ENCODE measurements at regions not wholly inside any gene's neighbourhood (a gene's known extent, or its start where the extent isn't known, plus 50 kb on each side); places are given as distances from the start of the nearest gene placed in this dataset.

GRCh38 chr13:34628209-34628682, 313.8 kb upstream of the NBEA start:
- Histone ChIP-seq H3K27ac (no peak overlapping the region), H3K27me3 (no peaks in the 10 kb centered on the region), H3K4me3 (no peak overlapping the region), H3K4me1 (no peaks in the 10 kb centered on the region), H3K9me3 (no peaks in the 10 kb centered on the region), H3K36me3 (no peaks in the 10 kb centered on the region)
- DNase-seq (ENCODE audit: extremely low spot score in 2 of 2): no peak
- no peak for TF ChIP-seq POLR2AphosphoS5 (IDR thresholded peaks at IDR 0.05; ENCODE audit: insufficient read depth in 1 of 2, low read depth in 1 of 2)
- no peak for TF ChIP-seq POLR2A (IDR thresholded peaks at IDR 0.05)
- TF ChIP-seq, protein P1, sequence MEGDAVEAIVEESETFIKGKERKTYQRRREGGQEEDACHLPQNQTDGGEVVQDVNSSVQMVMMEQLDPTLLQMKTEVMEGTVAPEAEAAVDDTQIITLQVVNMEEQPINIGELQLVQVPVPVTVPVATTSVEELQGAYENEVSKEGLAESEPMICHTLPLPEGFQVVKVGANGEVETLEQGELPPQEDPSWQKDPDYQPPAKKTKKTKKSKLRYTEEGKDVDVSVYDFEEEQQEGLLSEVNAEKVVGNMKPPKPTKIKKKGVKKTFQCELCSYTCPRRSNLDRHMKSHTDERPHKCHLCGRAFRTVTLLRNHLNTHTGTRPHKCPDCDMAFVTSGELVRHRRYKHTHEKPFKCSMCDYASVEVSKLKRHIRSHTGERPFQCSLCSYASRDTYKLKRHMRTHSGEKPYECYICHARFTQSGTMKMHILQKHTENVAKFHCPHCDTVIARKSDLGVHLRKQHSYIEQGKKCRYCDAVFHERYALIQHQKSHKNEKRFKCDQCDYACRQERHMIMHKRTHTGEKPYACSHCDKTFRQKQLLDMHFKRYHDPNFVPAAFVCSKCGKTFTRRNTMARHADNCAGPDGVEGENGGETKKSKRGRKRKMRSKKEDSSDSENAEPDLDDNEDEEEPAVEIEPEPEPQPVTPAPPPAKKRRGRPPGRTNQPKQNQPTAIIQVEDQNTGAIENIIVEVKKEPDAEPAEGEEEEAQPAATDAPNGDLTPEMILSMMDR (IDR thresholded peaks at IDR 0.05): no peak
- intact Hi-C loops (cut with DNase I): no loop called here

GRCh38 chr13:34634448-34634847, 307.6 kb upstream of the NBEA start:
- no peak overlapping the region for H3K4me3 ChIP-seq
- H3K9me3 ChIP-seq: no peaks in the 10 kb centered on the region
- no peaks in the 10 kb centered on the region for H3K4me1 ChIP-seq
- DNase-seq (ENCODE audit: extremely low spot score in 2 of 2): no peak
- no peaks in the 10 kb centered on the region for H3K27me3 ChIP-seq
- H3K27ac ChIP-seq: no peak overlapping the region
- no peak for TF ChIP-seq POLR2A (IDR thresholded peaks at IDR 0.05)
- TF ChIP-seq, protein P1 (IDR thresholded peaks at IDR 0.05): no peak
- TF ChIP-seq POLR2AphosphoS5 (IDR thresholded peaks at IDR 0.05; ENCODE audit: insufficient read depth in 1 of 2, low read depth in 1 of 2): no peak
- intact Hi-C loops (cut with DNase I): no loop called here
- no peaks in the 10 kb centered on the region for H3K36me3 ChIP-seq

DNA sequence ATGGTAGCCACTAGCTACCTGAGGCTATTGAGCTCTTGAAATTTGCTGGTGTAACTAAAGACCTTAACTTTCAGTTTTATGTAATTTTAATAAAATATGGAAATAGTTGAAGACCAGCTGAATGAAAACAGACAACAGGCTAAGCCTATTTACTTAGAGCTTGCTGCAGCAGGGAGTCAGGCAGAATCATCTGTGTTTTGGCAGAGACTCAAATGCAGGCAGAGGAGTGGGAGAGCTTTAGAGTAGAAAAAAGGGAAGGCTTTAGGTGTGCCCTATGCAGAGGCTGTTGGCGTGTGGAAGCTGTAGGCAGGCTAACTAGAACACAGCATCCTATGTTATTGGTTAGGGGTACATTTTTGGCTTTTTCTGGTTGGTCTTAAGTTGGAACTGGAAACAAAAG, 304.9 kb upstream of the NBEA start:
- H3K4me1 ChIP-seq: no peaks in the 10 kb centered on the region
- intact Hi-C loops (cut with DNase I): no loop called here
- TF ChIP-seq POLR2A (IDR thresholded peaks at IDR 0.05) (no peak), POLR2AphosphoS5 (IDR thresholded peaks at IDR 0.05; ENCODE audit: insufficient read depth in 1 of 2, low read depth in 1 of 2) (no peak)
- TF ChIP-seq, protein P1 (IDR thresholded peaks at IDR 0.05): no peak
- H3K9me3 ChIP-seq: no peaks in the 10 kb centered on the region
- DNase-seq (ENCODE audit: extremely low spot score in 2 of 2): no peak
- H3K27me3 ChIP-seq: no peaks in the 10 kb centered on the region
- H3K36me3 ChIP-seq: no peaks in the 10 kb centered on the region
- no peak overlapping the region for H3K4me3 ChIP-seq
- no peak overlapping the region for H3K27ac ChIP-seq

- H3K9me3 ChIP-seq: no peaks in the 10 kb centered on the region
- no peak overlapping the region for H3K4me3 ChIP-seq
- H3K27me3 ChIP-seq: no peaks in the 10 kb centered on the region
- TF ChIP-seq, protein P1 (IDR thresholded peaks at IDR 0.05): no peak
- TF ChIP-seq POLR2A (IDR thresholded peaks at IDR 0.05): no peak
- TF ChIP-seq POLR2AphosphoS5 (IDR thresholded peaks at IDR 0.05; ENCODE audit: insufficient read depth in 1 of 2, low read depth in 1 of 2): no peak
- intact Hi-C loops (cut with DNase I): no loop called here
- no peak for DNase-seq (ENCODE audit: extremely low spot score in 2 of 2)
- H3K27ac ChIP-seq: no peak overlapping the region
- no peaks in the 10 kb centered on the region for H3K36me3 ChIP-seq
- H3K4me1 ChIP-seq: no peaks in the 10 kb centered on the region
Measured at GRCh38 chr13:34637636-34638035, 304.4 kb upstream of the NBEA start.

GRCh38 chr13:34638897-34639296, 303.2 kb upstream of the NBEA start:
- H3K4me1 ChIP-seq: no peaks in the 10 kb centered on the region
- no peak for DNase-seq (ENCODE audit: extremely low spot score in 2 of 2)
- no peaks in the 10 kb centered on the region for H3K27me3 ChIP-seq
- H3K9me3 ChIP-seq: no peaks in the 10 kb centered on the region
- no peak overlapping the region for H3K4me3 ChIP-seq
- intact Hi-C loops (cut with DNase I): no loop called here
- no peak overlapping the region for H3K27ac ChIP-seq
- H3K36me3 ChIP-seq: no peaks in the 10 kb centered on the region
- TF ChIP-seq POLR2AphosphoS5 (IDR thresholded peaks at IDR 0.05; ENCODE audit: insufficient read depth in 1 of 2, low read depth in 1 of 2): no peak
- no peak for TF ChIP-seq POLR2A (IDR thresholded peaks at IDR 0.05)
- TF ChIP-seq, protein P1 (IDR thresholded peaks at IDR 0.05): no peak

Measured in vagina (tissue), 2 donors.